ENCODE measurements at regions not wholly inside any gene's neighbourhood (a gene's known extent, or its start where the extent isn't known, plus 50 kb on each side); places are given as distances from the start of the nearest gene placed in this dataset.

DNA sequence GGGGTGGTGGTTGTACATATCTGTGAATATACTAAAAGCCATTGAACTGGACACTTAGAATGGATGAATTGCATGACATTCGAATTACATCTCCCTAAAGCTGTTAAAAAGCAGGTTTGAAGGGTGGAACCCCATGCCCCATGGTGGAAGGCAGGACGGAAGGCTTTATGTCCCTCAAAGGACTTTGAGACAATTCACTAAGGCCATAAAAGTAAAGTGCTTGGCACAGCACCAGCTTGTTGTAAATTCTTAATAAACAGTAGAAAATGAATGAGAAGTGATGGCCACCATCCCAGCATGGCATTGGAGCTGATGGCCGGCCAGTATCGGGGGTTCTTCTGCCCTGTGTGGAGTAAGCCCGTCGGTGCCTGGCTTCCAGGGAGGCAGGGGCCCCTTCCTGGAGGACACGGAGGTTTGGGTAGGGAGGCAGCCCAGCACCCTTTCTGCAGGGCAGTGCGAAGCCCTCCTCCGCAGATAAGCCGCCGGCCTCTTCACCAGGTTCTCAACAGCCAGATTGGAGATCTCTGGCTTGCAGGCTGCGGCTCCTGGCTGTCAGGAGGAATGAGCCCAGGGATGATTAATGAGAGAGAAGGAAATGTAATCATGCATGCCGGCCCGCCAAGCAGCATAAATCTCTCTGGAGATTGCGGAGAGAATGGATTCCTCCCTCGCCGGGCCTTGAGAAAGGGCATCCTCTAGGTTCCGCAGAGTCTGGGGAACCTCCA is 346.9 kb downstream of the FOXL1 start:
- H3K9ac ChIP-seq (ENCODE audit: low read depth, low read length, poor library complexity): no peak overlapping the region
- H3K18ac ChIP-seq (ENCODE audit: low read length): no peak overlapping the region
- peaks cover 0 to 8% of the 10 kb centered on the region in 2 donors for H3K9me3 ChIP-seq (replicated peaks in 1 of 2; ENCODE audit: control insufficient read depth in 2 of 2, insufficient read depth in 1 of 2, low read depth in 1 of 2, low read length in 2 of 2)
- no peak overlapping the region for H3K4me3 ChIP-seq (ENCODE audit: low read length in 2 of 2)
- H2AK5ac ChIP-seq (ENCODE audit: low read depth, low read length): no peak overlapping the region
- H2AFZ ChIP-seq (ENCODE audit: low read length): no peak overlapping the region
- no peak overlapping the region for H3K27ac ChIP-seq (replicated peaks; ENCODE audit: low read length)
- no peak overlapping the region for H3K4ac ChIP-seq (ENCODE audit: low read length)
- H2BK5ac ChIP-seq (ENCODE audit: low read length): no peak overlapping the region
- no peak overlapping the region for H2BK12ac ChIP-seq (ENCODE audit: low read length)
- no peak overlapping the region for H4K91ac ChIP-seq (ENCODE audit: low read depth, low read length, poor library complexity)
- H3K23ac ChIP-seq (ENCODE audit: low read depth, low read length, poor library complexity): peak overlapping the region; percentile 60
- no peak overlapping the region for H3K14ac ChIP-seq (ENCODE audit: low read length)
- H2BK120ac ChIP-seq (ENCODE audit: low read depth, low read length): no peak overlapping the region
- no peak overlapping the region for H3K4me2 ChIP-seq (ENCODE audit: insufficient read depth, low read length, poor library complexity, severe bottlenecking)
- no peaks in the 10 kb centered on the region for H3K27me3 ChIP-seq (ENCODE audit: control insufficient read depth in 3 of 3, insufficient read depth in 3 of 3, low read depth in 1 of 3, low read length in 3 of 3)
- no CpG with 5 or more reads among the region's 18 CpGs for WGBS, 2 donors (ENCODE audit: extremely low coverage in 2 of 2, insufficient read length in 2 of 2, insufficient replicate concordance in 1 of 2)
- H3K4me1 ChIP-seq (ENCODE audit: control insufficient read depth in 2 of 2, insufficient read depth in 1 of 2, low read depth in 1 of 2, low read length in 2 of 2): peaks cover 0 to 2% of the 10 kb centered on the region in 2 donors
- no peaks in the 10 kb centered on the region for H3K36me3 ChIP-seq (replicated peaks in 1 of 2; ENCODE audit: control insufficient read depth in 2 of 2, insufficient read depth in 2 of 2, low read length in 2 of 2)
- DNase-seq (ENCODE audit: low spot score): no peak
- no peak overlapping the region for H4K8ac ChIP-seq (ENCODE audit: low read depth, low read length)
- H2BK15ac ChIP-seq (ENCODE audit: low read length): no peak overlapping the region
- H3K79me1 ChIP-seq (ENCODE audit: low read depth, low read length): no peaks in the 10 kb centered on the region

DNA sequence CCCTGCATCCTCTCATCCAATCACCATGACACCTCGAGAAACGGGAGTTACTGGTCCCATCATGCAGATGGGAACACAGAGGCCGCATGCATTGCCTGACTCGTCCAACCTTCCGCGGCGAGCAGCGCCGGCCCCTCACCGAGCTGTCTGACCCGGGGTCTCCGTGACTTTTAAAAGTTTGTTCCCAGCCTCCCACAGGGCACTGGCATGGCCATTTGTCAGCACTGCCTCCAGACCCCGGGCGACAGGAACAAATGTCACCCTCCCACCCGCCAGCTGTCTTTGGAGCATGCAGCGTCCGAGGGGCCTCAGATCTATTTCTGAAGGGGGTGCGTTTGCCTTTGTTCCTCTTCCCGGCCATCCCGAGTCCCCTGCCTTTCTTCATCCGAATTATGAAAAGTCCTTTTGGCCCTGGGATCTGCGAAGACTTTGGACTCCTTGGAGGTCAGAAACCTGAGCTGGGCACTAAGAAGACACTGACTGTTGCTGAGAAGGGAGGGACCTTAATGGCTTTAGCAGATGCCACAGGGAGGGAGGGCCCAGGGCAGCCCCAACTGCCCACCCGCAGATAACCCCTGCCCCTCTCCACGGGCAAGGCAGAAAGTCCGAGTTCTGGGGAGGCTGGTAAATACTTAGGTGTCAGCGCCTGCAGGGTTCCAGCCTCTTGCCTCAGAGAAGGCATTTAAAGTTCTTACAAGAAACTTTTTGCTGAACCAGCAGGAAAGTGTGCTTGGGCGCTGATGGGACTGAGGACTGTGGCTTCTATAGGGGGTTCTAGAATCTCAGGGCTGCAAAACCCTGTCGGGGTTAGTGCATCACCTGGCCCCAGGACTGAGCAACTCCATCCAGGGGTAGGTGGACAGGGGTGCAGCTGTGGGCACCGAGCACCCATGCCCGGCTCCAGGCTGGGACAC is 348.1 kb downstream of the FOXL1 start:
- Histone ChIP-seq H3K4me3 (ENCODE audit: low read length in 2 of 2) (no peak overlapping the region), H3K27ac (replicated peaks; ENCODE audit: low read length) (no peak overlapping the region), H3K4ac (ENCODE audit: low read length) (no peak overlapping the region), H2BK15ac (ENCODE audit: low read length) (no peak overlapping the region), H3K27me3 (ENCODE audit: control insufficient read depth in 3 of 3, insufficient read depth in 3 of 3, low read depth in 1 of 3, low read length in 3 of 3) (no peaks in the 10 kb centered on the region), H3K9ac (ENCODE audit: low read depth, low read length, poor library complexity) (no peak overlapping the region), H2BK5ac (ENCODE audit: low read length) (no peak overlapping the region), H4K8ac (ENCODE audit: low read depth, low read length) (no peak overlapping the region), H2BK12ac (ENCODE audit: low read length) (no peak overlapping the region), H2AK5ac (ENCODE audit: low read depth, low read length) (peak overlapping the region; percentile 19), H3K9me3 (replicated peaks in 1 of 2; ENCODE audit: control insufficient read depth in 2 of 2, insufficient read depth in 1 of 2, low read depth in 1 of 2, low read length in 2 of 2) (peaks cover 0 to 3% of the 10 kb centered on the region in 2 donors), H3K4me2 (ENCODE audit: insufficient read depth, low read length, poor library complexity, severe bottlenecking) (no peak overlapping the region), H4K91ac (ENCODE audit: low read depth, low read length, poor library complexity) (no peak overlapping the region), H3K18ac (ENCODE audit: low read length) (no peak overlapping the region), H3K23ac (ENCODE audit: low read depth, low read length, poor library complexity) (peak overlapping the region; percentile 60), H3K36me3 (replicated peaks in 1 of 2; ENCODE audit: control insufficient read depth in 2 of 2, insufficient read depth in 2 of 2, low read length in 2 of 2) (no peaks in the 10 kb centered on the region), H2AFZ (ENCODE audit: low read length) (no peak overlapping the region), H2BK120ac (ENCODE audit: low read depth, low read length) (no peak overlapping the region), H3K4me1 (ENCODE audit: control insufficient read depth in 2 of 2, insufficient read depth in 1 of 2, low read depth in 1 of 2, low read length in 2 of 2) (peaks cover 0 to 2% of the 10 kb centered on the region in 2 donors), H3K79me1 (ENCODE audit: low read depth, low read length) (no peaks in the 10 kb centered on the region), H3K14ac (ENCODE audit: low read length) (peak overlapping the region; percentile 75)
- no peak for DNase-seq (ENCODE audit: low spot score)
- WGBS, 2 donors (ENCODE audit: extremely low coverage in 2 of 2, insufficient read length in 2 of 2, insufficient replicate concordance in 1 of 2): no CpG with 5 or more reads among the region's 30 CpGs

DNA sequence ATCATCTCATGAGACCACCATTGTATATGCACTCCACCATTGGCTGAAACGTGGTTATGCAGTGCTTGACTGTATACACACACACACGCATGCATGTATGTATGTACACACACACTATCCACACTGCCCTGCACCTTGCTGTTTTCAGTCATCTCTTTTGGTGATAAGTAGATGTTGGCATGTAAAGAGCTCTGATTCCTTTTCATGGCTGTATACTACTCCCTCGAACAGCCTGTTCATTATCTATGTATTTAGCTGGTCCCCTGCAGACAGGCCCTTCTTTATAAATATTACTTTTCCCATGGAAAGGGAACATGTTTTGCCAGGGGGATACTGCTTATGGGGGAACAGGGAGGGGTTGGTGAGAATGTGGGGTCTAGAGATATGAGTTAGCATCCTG is 349.4 kb downstream of the FOXL1 start:
- no peak overlapping the region for H3K27ac ChIP-seq (replicated peaks; ENCODE audit: low read length)
- no peak for DNase-seq (ENCODE audit: low spot score)
- H3K14ac ChIP-seq (ENCODE audit: low read length): no peak overlapping the region
- H3K23ac ChIP-seq (ENCODE audit: low read depth, low read length, poor library complexity): no peak overlapping the region
- H3K4me2 ChIP-seq (ENCODE audit: insufficient read depth, low read length, poor library complexity, severe bottlenecking): no peak overlapping the region
- no peak overlapping the region for H4K91ac ChIP-seq (ENCODE audit: low read depth, low read length, poor library complexity)
- no peak overlapping the region for H2BK5ac ChIP-seq (ENCODE audit: low read length)
- no peak overlapping the region for H2AFZ ChIP-seq (ENCODE audit: low read length)
- H3K18ac ChIP-seq (ENCODE audit: low read length): no peak overlapping the region
- peaks cover 0 to 3% of the 10 kb centered on the region in 2 donors for H3K9me3 ChIP-seq (replicated peaks in 1 of 2; ENCODE audit: control insufficient read depth in 2 of 2, insufficient read depth in 1 of 2, low read depth in 1 of 2, low read length in 2 of 2)
- no peak overlapping the region for H3K4ac ChIP-seq (ENCODE audit: low read length)
- H3K4me1 ChIP-seq (ENCODE audit: control insufficient read depth in 2 of 2, insufficient read depth in 1 of 2, low read depth in 1 of 2, low read length in 2 of 2): peaks cover 0 to 2% of the 10 kb centered on the region in 2 donors
- H3K4me3 ChIP-seq (ENCODE audit: low read length in 2 of 2): no peak overlapping the region
- no peaks in the 10 kb centered on the region for H3K36me3 ChIP-seq (replicated peaks in 1 of 2; ENCODE audit: control insufficient read depth in 2 of 2, insufficient read depth in 2 of 2, low read length in 2 of 2)
- no peak overlapping the region for H2BK15ac ChIP-seq (ENCODE audit: low read length)
- H3K27me3 ChIP-seq (ENCODE audit: control insufficient read depth in 3 of 3, insufficient read depth in 3 of 3, low read depth in 1 of 3, low read length in 3 of 3): no peaks in the 10 kb centered on the region
- H2BK120ac ChIP-seq (ENCODE audit: low read depth, low read length): no peak overlapping the region
- WGBS, 2 donors (ENCODE audit: extremely low coverage in 2 of 2, insufficient read length in 2 of 2, insufficient replicate concordance in 1 of 2): no CpG with 5 or more reads among the region's 3 CpGs
- no peak overlapping the region for H4K8ac ChIP-seq (ENCODE audit: low read depth, low read length)
- no peak overlapping the region for H2AK5ac ChIP-seq (ENCODE audit: low read depth, low read length)
- no peak overlapping the region for H2BK12ac ChIP-seq (ENCODE audit: low read length)
- H3K9ac ChIP-seq (ENCODE audit: low read depth, low read length, poor library complexity): no peak overlapping the region
- H3K79me1 ChIP-seq (ENCODE audit: low read depth, low read length): no peaks in the 10 kb centered on the region

DNA sequence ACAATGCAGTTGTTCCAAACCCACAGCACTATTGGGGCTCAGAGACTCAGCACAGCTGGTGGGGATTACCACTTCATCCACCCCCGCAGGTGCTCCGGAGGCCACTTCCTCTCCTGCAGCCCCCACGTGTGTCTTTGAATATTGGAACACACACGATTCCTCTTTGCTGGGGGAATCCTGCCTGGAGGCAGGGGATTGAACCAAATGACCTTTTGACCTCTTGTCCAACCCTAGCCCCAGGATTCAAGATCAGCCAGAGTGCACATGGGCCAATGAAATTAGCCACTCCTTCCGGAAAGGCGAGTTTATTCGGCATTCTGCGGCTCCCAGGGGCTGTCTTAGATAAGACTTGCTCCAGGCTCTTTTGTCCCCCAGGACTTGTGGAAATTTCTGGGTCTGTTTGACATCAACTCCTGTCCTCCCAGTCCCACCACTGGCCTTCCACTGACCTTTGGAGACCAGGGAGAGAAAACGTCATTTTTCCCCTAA is 350.2 kb downstream of the FOXL1 start:
- Histone ChIP-seq H2BK120ac (ENCODE audit: low read depth, low read length) (no peak overlapping the region), H3K18ac (ENCODE audit: low read length) (no peak overlapping the region), H2AFZ (ENCODE audit: low read length) (no peak overlapping the region), H2BK5ac (ENCODE audit: low read length) (no peak overlapping the region), H3K27me3 (ENCODE audit: control insufficient read depth in 3 of 3, insufficient read depth in 3 of 3, low read depth in 1 of 3, low read length in 3 of 3) (no peaks in the 10 kb centered on the region), H3K4me3 (ENCODE audit: low read length in 2 of 2) (no peak overlapping the region), H3K27ac (replicated peaks; ENCODE audit: low read length) (no peak overlapping the region), H4K91ac (ENCODE audit: low read depth, low read length, poor library complexity) (no peak overlapping the region), H3K14ac (ENCODE audit: low read length) (no peak overlapping the region), H3K9me3 (replicated peaks in 1 of 2; ENCODE audit: control insufficient read depth in 2 of 2, insufficient read depth in 1 of 2, low read depth in 1 of 2, low read length in 2 of 2) (peaks cover 0 to 5% of the 10 kb centered on the region in 2 donors), H3K23ac (ENCODE audit: low read depth, low read length, poor library complexity) (no peak overlapping the region), H3K4ac (ENCODE audit: low read length) (no peak overlapping the region), H4K8ac (ENCODE audit: low read depth, low read length) (no peak overlapping the region), H3K36me3 (replicated peaks in 1 of 2; ENCODE audit: control insufficient read depth in 2 of 2, insufficient read depth in 2 of 2, low read length in 2 of 2) (no peaks in the 10 kb centered on the region), H3K4me2 (ENCODE audit: insufficient read depth, low read length, poor library complexity, severe bottlenecking) (no peak overlapping the region), H2AK5ac (ENCODE audit: low read depth, low read length) (no peak overlapping the region), H3K9ac (ENCODE audit: low read depth, low read length, poor library complexity) (no peak overlapping the region), H2BK15ac (ENCODE audit: low read length) (peak overlapping the region; percentile 30), H2BK12ac (ENCODE audit: low read length) (no peak overlapping the region), H3K79me1 (ENCODE audit: low read depth, low read length) (no peaks in the 10 kb centered on the region), H3K4me1 (ENCODE audit: control insufficient read depth in 2 of 2, insufficient read depth in 1 of 2, low read depth in 1 of 2, low read length in 2 of 2) (peaks cover 0 to 2% of the 10 kb centered on the region in 2 donors)
- DNase-seq (ENCODE audit: low spot score): no peak
- WGBS, 2 donors (ENCODE audit: extremely low coverage in 2 of 2, insufficient read length in 2 of 2, insufficient replicate concordance in 1 of 2): no CpG with 5 or more reads among the region's 9 CpGs
